Choroid plexus epithelial cell (primary cell): ENCODE measurements at regions not wholly inside any gene's neighbourhood (a gene's known extent, or its start where the extent isn't known, plus 50 kb on each side); places are given as distances from the start of the nearest gene placed in this dataset.
A peak's percentile ranks its signal among the peaks of the same experiment; 100 is the strongest.

Experiments used
- DNase-seq: peaks from one replicate; pipeline ENCODE4 v3.0.0-alpha.2; 2010; ENCODE audit warnings: low read depth
- H3K4me3 ChIP-seq: 2 replicates; pipeline ENCODE4 v1.5.1; 2011; ENCODE audit warnings: low read depth, mild to moderate bottlenecking, control low read depth, low read length, moderate library complexity
- TF ChIP-seq, protein P1 (sequence below): conservative IDR thresholded peaks from 2 replicates; pipeline ENCODE4 v1.5.1; 2011; ENCODE audit warnings: low read depth, mild to moderate bottlenecking, control low read depth, inconsistent platforms, low read length, moderate library complexity

DNA sequence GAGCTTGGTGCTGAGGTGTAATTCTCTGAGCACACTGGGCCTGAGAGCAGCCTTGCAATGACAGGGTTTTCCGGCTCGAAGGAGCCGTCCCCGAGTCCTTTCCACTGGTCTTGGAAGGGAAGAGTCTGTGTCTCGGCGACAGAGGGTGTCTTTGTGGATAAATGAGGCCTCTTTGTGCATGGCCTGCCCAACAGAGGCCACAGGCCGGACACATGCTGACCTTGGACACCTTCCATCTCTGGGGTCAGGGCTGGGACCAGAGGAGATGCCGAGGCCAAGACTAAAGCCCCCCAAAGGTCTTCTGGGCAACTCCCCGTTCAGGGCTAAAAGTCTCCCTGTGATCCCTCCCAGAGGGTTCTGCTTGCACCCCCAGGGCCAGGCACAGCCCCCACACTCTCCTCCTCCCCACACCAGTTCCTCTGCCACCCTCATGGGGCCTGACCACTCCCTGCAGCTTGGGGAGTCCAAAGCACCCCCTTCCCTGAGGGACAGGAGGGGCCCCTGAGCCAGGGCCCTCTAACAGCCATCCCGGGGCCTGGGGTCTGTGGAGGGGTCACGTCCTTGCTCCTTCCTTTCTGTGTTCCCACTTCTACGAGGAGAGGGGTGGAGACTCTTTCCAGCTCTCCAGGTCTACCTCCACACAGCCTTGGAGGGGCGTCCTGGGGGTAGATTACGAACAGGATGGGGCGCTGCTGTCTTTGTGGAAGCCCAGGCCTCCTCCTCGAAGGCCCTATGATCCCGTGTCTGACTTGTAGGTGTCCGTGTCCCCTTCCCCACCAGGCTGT, 130.6 kb upstream of the FAM20C start:
- TF ChIP-seq, protein P1, sequence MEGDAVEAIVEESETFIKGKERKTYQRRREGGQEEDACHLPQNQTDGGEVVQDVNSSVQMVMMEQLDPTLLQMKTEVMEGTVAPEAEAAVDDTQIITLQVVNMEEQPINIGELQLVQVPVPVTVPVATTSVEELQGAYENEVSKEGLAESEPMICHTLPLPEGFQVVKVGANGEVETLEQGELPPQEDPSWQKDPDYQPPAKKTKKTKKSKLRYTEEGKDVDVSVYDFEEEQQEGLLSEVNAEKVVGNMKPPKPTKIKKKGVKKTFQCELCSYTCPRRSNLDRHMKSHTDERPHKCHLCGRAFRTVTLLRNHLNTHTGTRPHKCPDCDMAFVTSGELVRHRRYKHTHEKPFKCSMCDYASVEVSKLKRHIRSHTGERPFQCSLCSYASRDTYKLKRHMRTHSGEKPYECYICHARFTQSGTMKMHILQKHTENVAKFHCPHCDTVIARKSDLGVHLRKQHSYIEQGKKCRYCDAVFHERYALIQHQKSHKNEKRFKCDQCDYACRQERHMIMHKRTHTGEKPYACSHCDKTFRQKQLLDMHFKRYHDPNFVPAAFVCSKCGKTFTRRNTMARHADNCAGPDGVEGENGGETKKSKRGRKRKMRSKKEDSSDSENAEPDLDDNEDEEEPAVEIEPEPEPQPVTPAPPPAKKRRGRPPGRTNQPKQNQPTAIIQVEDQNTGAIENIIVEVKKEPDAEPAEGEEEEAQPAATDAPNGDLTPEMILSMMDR, result no peak
- no peak overlapping the region for H3K4me3 ChIP-seq
- DNase-seq, result no peak

DNA sequence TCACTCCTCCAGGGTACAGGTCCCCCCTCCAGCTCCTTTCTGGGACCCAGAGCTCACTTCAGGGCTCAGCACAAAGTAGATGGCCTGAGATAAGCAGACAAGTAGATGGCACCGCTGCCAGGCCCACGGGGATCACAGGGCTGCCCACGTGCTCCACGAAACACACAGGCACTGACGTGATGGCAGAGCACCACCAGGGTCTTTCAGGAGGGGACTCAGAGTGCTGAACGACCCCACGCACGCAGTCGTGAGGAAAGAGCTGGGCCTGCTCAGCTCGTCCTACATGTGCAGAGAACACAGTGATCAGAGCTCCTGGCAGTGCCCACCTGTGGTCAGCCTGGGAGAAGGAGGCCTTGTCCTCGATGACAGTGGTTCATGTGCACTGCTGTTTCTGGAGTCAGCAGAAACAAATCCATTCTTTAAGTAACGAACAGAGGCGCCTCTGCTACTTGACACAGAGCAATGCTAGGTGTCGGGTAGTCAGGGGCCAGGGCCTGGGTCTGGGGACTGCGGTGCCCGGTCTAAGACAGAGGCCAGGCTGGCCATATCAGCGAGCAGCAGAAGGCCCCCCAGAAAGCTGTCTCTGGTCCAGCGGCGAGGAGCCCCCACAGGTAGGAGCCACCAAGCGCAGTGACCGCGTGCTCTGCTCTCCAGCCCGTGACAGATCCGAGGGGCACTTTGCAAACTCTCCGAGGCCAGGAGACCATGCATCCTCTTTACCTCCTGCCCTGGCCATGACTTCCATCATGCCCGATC, 129.8 kb upstream of the FAM20C start:
- H3K4me3 ChIP-seq, result no peak overlapping the region
- DNase-seq, result no peak
- TF ChIP-seq, protein P1, result no peak

DNA sequence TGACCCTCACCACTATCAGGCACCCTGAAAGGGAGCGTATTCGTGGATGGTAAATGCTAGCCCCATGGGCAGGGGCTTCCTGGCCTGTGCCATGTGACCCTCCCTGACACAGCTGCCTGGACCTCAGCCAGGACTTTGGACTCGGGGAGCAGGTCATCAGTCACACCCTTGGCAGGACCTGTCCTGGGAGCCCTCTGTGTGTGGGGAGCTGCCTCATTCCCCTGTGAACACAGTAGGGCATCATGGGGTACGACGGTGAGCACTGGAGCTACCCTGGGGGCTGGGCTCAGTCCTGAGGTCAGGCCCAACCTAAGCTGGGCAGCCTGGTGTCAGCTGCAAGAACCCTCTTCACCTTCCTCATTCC, 129.3 kb upstream of the FAM20C start:
- DNase-seq, result no peak
- no peak overlapping the region for H3K4me3 ChIP-seq
- TF ChIP-seq, protein P1, result no peak

DNA sequence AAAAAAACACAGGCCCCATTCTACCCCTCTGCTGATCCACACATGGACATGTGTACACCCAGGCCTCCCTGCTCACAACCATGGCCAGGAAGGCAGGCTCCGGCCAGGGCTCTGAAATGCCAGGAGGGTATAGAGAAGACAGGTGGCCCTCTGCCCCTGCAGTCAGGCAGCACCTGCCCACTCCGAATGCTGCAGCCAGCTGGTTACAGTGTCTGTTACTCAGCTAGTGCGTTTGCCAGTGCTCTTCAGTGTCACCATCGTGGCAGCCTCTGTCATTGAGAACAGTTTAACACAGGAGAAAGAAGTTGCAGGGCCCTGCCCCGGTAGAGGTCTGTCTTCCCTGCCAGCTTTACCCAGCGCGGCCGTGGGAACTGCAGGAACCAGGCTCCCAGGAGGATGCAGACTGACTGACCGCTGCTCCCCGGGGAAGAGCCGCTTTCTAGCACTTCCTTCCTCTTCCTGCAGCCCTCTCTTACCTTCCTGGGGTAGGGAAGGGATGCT, 128.8 kb upstream of the FAM20C start:
- no peak for DNase-seq
- TF ChIP-seq, protein P1, result no peak
- H3K4me3 ChIP-seq, result no peak overlapping the region

DNA sequence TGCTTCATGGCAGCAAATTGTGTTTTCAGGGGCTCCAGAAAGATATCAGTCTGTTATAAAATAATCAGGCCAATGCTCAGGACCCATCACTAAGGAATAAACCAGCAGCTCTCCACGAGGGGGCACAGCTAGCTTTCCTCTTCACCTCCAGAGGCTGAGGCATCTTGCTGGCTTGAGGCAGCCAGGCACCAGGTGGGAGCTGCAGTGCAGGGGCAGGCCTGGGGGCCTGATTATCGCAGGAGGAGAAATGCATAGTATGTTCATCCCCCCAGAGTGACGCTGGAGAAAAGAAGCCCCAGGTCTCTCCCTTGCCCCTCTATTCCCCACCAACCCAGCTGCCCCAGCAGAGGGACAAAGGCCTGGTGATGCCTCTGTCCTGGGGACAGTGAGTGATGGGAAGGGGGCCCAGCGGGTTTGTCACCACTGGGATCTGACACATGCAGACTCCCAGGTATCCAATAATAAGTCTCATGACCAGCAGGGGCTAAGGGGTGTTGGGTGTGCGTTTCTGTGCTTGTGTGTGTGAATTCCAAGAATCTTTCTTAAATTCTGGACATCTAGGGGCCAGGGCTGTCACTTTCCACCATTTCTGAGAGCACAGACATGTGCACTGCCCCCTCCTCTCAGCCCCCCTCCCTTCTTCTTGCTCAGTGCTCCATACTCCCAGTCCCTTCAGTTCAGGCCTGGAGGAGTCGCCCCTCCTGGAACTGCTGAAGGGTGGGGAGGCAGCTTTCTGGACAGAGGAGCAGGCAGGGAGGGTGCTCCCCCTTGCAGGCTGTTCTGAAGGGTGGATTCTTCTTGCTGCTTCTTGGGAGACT, 128.1 kb upstream of the FAM20C start:
- no peak overlapping the region for H3K4me3 ChIP-seq

DNA sequence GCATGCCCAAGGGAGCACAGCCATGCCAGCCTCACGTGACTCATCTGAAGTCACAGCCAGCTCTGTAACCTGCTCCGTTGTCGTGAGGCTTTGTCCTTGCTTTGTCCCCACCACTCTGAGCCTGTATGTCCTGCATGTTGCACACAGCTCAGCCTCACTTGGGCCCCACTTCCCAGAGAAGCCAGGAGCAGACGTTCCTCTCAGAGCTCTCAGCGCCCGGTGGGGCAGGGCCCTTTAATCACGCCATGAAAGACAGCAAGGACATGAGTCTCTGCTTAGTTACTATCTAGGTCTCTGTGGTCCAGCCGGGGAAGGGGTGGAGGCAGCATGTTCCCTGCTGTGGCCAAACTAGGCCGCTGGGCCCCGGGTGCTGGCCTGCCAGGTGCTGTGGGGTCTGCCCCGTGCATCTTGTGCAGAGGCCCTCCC, 127.4 kb upstream of the FAM20C start:
- no peak for DNase-seq
- TF ChIP-seq, protein P1, result no peak
- no peak overlapping the region for H3K4me3 ChIP-seq

More for the DNA sequence above, 128.1 kb upstream of the FAM20C start:
- TF ChIP-seq, protein P1, result peak; percentile 85
- DNase-seq, result peak; percentile 87
